PC-9 (cell line): ENCODE measurements at regions not wholly inside any gene's neighbourhood (a gene's known extent, or its start where the extent isn't known, plus 50 kb on each side); places are given as distances from the start of the nearest gene placed in this dataset.

ENCODE experiments used
- CTCF ChIP-seq: fragments of 200-600 bp; sonication (generic); conservative IDR thresholded peaks from 2 replicates; pipeline ENCODE4 v1.6.1; 2017; ENCODE audit warnings: mixed run types, antibody characterized with exemption, mild to moderate bottlenecking, moderate library complexity
- EZH2 ChIP-seq: fragments of 200-600 bp; sonication (generic); IDR thresholded peaks from 2 replicates; pipeline ENCODE4 v1.8.0; 2017; ENCODE audit warnings: antibody characterized with exemption, low read depth

GRCh38 chr6:56378966-56379585 is 131.7 kb upstream of the COL21A1 start:
- TF ChIP-seq CTCF (no peak), EZH2 (no peak)
